ENCODE measurements at regions not wholly inside any gene's neighbourhood (a gene's known extent, or its start where the extent isn't known, plus 50 kb on each side); places are given as distances from the start of the nearest gene placed in this dataset.

DNA sequence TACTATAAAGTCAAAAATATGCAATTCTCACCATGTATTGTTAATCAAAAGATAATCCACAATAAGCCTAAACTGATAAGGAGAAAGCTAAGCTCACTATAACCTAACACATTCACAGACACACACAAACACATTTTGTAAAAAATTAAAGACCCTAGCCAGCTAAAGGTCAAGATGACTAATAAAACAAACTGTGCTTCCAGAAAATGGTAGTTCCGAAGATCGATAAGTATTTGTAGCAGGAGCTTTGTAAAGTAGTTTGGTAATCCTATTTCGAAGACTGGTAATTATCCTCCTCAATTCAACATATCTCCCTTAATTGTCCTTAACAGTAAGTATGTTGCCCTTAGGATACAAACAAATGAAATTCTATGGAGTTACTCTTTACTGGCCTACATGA is 62.9 kb upstream of the CHMP2B start:
- no TSS peak for BruUV-seq (replicated peaks)
- Histone ChIP-seq H3K9me3 (replicated peaks; ENCODE audit: control insufficient read depth, insufficient read depth, low read length) (no peaks in the 10 kb centered on the region), H4K20me1 (ENCODE audit: control insufficient read depth, insufficient read depth) (no peaks in the 10 kb centered on the region), H3K9ac (ENCODE audit: control insufficient read depth, insufficient read depth, low read length) (no peak overlapping the region), H3K4me3 (no peak overlapping the region), H2AFZ (ENCODE audit: control insufficient read depth, low read depth, low read length) (no peak overlapping the region), H3K4me2 (ENCODE audit: control insufficient read depth, insufficient read depth) (no peak overlapping the region), H3K79me2 (ENCODE audit: control insufficient read depth, insufficient read depth, low read length) (no peaks in the 10 kb centered on the region), H3K27me3 (replicated peaks in 1 of 2; ENCODE audit: control insufficient read depth in 2 of 2, insufficient read depth in 2 of 2, low read length in 1 of 2) (no peaks in the 10 kb centered on the region; a peak in 1 of 4 replicates), H3K27ac (ENCODE audit: control insufficient read depth, insufficient read depth) (no peak overlapping the region), H3K36me3 (ENCODE audit: control insufficient read depth in 2 of 2, insufficient read depth in 2 of 2, low read length in 1 of 2) (no peaks in the 10 kb centered on the region), H3K4me1 (ENCODE audit: control insufficient read depth, insufficient read depth, low read length) (no peaks in the 10 kb centered on the region)
- ATAC-seq (no peak), FAIRE-seq (no peak), DNase-seq (ENCODE audit: low read depth, low spot score) (no peak)
- ChIA-PET SMC1A (ENCODE audit: uncharacterized antibody, unreplicated experiment) (no interaction called here), RAD21 (ENCODE audit: unreplicated experiment) (no interaction called here), CTCF (no interaction called here), POLR2A (no interaction called here)
- TF ChIP-seq, protein P1, sequence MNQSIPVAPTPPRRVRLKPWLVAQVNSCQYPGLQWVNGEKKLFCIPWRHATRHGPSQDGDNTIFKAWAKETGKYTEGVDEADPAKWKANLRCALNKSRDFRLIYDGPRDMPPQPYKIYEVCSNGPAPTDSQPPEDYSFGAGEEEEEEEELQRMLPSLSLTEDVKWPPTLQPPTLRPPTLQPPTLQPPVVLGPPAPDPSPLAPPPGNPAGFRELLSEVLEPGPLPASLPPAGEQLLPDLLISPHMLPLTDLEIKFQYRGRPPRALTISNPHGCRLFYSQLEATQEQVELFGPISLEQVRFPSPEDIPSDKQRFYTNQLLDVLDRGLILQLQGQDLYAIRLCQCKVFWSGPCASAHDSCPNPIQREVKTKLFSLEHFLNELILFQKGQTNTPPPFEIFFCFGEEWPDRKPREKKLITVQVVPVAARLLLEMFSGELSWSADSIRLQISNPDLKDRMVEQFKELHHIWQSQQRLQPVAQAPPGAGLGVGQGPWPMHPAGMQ (IDR thresholded peaks at IDR 0.05; ENCODE audit: borderline replicate concordance) = no peak
- TF ChIP-seq SMAD1 (IDR thresholded peaks at IDR 0.05; ENCODE audit: low read depth, partially characterized antibody) (no peak), MXI1 (IDR thresholded peaks at IDR 0.05; ENCODE audit: low read depth, low read length) (no peak), ZBED1 (IDR thresholded peaks at IDR 0.05; ENCODE audit: borderline replicate concordance) (no peak), TCF3 (IDR thresholded peaks at IDR 0.05; ENCODE audit: borderline replicate concordance, insufficient read depth, low read depth, low read length) (no peak), JUNB (IDR thresholded peaks at IDR 0.05) (no peak), MYB (IDR thresholded peaks at IDR 0.05; ENCODE audit: borderline replicate concordance, low read depth, low read length) (no peak)
- TF ChIP-seq, protein P2, sequence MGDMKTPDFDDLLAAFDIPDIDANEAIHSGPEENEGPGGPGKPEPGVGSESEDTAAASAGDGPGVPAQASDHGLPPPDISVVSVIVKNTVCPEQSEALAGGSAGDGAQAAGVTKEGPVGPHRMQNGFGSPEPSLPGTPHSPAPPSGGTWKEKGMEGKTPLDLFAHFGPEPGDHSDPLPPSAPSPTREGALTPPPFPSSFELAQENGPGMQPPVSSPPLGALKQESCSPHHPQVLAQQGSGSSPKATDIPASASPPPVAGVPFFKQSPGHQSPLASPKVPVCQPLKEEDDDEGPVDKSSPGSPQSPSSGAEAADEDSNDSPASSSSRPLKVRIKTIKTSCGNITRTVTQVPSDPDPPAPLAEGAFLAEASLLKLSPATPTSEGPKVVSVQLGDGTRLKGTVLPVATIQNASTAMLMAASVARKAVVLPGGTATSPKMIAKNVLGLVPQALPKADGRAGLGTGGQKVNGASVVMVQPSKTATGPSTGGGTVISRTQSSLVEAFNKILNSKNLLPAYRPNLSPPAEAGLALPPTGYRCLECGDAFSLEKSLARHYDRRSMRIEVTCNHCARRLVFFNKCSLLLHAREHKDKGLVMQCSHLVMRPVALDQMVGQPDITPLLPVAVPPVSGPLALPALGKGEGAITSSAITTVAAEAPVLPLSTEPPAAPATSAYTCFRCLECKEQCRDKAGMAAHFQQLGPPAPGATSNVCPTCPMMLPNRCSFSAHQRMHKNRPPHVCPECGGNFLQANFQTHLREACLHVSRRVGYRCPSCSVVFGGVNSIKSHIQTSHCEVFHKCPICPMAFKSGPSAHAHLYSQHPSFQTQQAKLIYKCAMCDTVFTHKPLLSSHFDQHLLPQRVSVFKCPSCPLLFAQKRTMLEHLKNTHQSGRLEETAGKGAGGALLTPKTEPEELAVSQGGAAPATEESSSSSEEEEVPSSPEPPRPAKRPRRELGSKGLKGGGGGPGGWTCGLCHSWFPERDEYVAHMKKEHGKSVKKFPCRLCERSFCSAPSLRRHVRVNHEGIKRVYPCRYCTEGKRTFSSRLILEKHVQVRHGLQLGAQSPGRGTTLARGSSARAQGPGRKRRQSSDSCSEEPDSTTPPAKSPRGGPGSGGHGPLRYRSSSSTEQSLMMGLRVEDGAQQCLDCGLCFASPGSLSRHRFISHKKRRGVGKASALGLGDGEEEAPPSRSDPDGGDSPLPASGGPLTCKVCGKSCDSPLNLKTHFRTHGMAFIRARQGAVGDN (IDR thresholded peaks at IDR 0.05) = no peak
- in situ Hi-C loops (cut with MboI) = loop anchor here (25.0 kb wide), 2 partner anchors 202 to 377 kb away; no protein-coding TSS in a partner anchor
- intact Hi-C loops (cut with micrococcal nuclease; ENCODE audit: unreplicated experiment) = no loop called here
- 47% methylated on average over 3 of the region's 3 CpGs for WGBS (ENCODE audit: insufficient coverage, insufficient replicate concordance, low lambda C conversion rate, missing lambda C conversion rate)
